ENCODE measurements at regions not wholly inside any gene's neighbourhood (a gene's known extent, or its start where the extent isn't known, plus 50 kb on each side); places are given as distances from the start of the nearest gene placed in this dataset.

- TF ChIP-seq REST (IDR thresholded peaks at IDR 0.05; ENCODE audit: low read depth, low read length) = no peak
- TF ChIP-seq STAT1 (conservative IDR thresholded peaks at IDR 0.05) = no peak
- TF ChIP-seq, protein P1, sequence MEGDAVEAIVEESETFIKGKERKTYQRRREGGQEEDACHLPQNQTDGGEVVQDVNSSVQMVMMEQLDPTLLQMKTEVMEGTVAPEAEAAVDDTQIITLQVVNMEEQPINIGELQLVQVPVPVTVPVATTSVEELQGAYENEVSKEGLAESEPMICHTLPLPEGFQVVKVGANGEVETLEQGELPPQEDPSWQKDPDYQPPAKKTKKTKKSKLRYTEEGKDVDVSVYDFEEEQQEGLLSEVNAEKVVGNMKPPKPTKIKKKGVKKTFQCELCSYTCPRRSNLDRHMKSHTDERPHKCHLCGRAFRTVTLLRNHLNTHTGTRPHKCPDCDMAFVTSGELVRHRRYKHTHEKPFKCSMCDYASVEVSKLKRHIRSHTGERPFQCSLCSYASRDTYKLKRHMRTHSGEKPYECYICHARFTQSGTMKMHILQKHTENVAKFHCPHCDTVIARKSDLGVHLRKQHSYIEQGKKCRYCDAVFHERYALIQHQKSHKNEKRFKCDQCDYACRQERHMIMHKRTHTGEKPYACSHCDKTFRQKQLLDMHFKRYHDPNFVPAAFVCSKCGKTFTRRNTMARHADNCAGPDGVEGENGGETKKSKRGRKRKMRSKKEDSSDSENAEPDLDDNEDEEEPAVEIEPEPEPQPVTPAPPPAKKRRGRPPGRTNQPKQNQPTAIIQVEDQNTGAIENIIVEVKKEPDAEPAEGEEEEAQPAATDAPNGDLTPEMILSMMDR (IDR thresholded peaks at IDR 0.05 in 2 of 3, conservative IDR thresholded peaks at IDR 0.05 in 1 of 3; ENCODE audit: control insufficient read depth in 2 of 3, extremely low read depth in 1 of 3, insufficient read depth in 1 of 3, low read depth in 3 of 3, low read length in 3 of 3) = no peak
These were observed 115.8 kb downstream of the NXPE2 start (continued) for GRCh38 chr11:114794048-114794684.

DNA sequence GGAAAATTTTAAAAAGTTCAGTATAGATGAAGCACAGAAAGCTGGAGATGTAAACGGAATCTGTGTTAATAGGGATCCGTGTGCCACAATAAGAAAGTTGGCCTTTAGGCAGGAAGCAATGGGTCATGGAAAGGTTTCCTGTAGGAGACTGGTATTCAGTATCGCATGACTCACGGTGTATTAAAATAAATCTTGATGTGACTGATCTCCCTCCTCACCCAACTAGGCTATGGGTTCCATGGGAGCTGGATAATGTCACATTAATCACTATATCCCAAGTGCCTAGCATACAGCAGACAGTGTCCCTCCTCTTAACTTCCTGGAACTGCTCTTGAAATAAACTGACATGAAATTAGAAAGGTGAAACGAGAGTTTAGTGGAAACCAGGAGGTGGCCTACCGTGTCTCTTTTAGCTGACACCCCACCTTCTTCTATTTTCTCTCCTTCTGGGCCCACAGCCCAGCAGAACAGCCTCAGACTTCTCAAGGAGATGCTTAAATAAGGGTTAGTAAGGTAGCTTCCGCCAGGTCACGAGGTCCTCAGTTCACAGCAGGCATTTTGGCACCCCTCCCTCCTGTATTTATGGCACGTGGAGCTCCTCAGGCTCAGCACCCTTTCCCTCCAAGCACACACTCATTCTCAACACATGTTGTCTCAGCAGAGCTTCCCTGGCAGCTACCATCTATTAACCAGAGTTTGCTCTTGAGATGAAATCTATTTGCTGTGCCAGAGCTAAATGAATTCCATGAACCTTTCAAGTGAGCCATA is 118.8 kb downstream of the NXPE2 start:
- ChIA-PET POLR2A (no interaction called here), RAD21 (ENCODE audit: unreplicated experiment) (no interaction called here), CTCF (no interaction called here), SMC1A (ENCODE audit: uncharacterized antibody, unreplicated experiment) (interaction anchor here (0.5 kb wide), 1 partner anchor 31 kb away, joined by 3 read pairs; no protein-coding TSS in a partner anchor)
- Histone ChIP-seq H3K27me3 (replicated peaks in 1 of 2; ENCODE audit: control insufficient read depth in 2 of 2, insufficient read depth in 2 of 2, low read length in 1 of 2) (peaks cover 0 to 3% of the 10 kb centered on the region in 2 experiments; a peak in 2 of 4 replicates), H3K36me3 (ENCODE audit: control insufficient read depth in 2 of 2, insufficient read depth in 2 of 2, low read length in 1 of 2) (no peaks in the 10 kb centered on the region), H3K9ac (ENCODE audit: control insufficient read depth, insufficient read depth, low read length) (no peak overlapping the region), H3K4me3 (no peak overlapping the region), H4K20me1 (ENCODE audit: control insufficient read depth, insufficient read depth) (no peaks in the 10 kb centered on the region), H3K4me2 (ENCODE audit: control insufficient read depth, insufficient read depth) (no peak overlapping the region), H3K27ac (ENCODE audit: control insufficient read depth, insufficient read depth) (no peak overlapping the region), H3K4me1 (ENCODE audit: control insufficient read depth, insufficient read depth, low read length) (no peaks in the 10 kb centered on the region), H3K79me2 (ENCODE audit: control insufficient read depth, insufficient read depth, low read length) (no peaks in the 10 kb centered on the region), H3K9me3 (replicated peaks; ENCODE audit: control insufficient read depth, insufficient read depth, low read length) (no peaks in the 10 kb centered on the region), H2AFZ (ENCODE audit: control insufficient read depth, low read depth, low read length) (no peak overlapping the region)
- in situ Hi-C loops (cut with MboI) (no loop called here), intact Hi-C loops (cut with micrococcal nuclease; ENCODE audit: unreplicated experiment) (no loop called here)
- DNase-seq (ENCODE audit: low read depth, low spot score) (no peak), ATAC-seq (no peak), FAIRE-seq (no peak)
- no TSS peak for BruUV-seq (replicated peaks)
- under 1% methylated on average over 8 of the region's 9 CpGs for WGBS (ENCODE audit: insufficient coverage, insufficient replicate concordance, low lambda C conversion rate, missing lambda C conversion rate)
- TF ChIP-seq, protein P2, sequence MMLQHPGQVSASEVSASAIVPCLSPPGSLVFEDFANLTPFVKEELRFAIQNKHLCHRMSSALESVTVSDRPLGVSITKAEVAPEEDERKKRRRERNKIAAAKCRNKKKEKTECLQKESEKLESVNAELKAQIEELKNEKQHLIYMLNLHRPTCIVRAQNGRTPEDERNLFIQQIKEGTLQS (IDR thresholded peaks at IDR 0.05; ENCODE audit: borderline replicate concordance, extremely low read depth, low read depth, low read length) = no peak
- TF ChIP-seq, protein P3, sequence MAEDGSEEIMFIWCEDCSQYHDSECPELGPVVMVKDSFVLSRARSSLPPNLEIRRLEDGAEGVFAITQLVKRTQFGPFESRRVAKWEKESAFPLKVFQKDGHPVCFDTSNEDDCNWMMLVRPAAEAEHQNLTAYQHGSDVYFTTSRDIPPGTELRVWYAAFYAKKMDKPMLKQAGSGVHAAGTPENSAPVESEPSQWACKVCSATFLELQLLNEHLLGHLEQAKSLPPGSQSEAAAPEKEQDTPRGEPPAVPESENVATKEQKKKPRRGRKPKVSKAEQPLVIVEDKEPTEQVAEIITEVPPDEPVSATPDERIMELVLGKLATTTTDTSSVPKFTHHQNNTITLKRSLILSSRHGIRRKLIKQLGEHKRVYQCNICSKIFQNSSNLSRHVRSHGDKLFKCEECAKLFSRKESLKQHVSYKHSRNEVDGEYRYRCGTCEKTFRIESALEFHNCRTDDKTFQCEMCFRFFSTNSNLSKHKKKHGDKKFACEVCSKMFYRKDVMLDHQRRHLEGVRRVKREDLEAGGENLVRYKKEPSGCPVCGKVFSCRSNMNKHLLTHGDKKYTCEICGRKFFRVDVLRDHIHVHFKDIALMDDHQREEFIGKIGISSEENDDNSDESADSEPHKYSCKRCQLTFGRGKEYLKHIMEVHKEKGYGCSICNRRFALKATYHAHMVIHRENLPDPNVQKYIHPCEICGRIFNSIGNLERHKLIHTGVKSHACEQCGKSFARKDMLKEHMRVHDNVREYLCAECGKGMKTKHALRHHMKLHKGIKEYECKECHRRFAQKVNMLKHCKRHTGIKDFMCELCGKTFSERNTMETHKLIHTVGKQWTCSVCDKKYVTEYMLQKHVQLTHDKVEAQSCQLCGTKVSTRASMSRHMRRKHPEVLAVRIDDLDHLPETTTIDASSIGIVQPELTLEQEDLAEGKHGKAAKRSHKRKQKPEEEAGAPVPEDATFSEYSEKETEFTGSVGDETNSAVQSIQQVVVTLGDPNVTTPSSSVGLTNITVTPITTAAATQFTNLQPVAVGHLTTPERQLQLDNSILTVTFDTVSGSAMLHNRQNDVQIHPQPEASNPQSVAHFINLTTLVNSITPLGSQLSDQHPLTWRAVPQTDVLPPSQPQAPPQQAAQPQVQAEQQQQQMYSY (CRISPR knock-in tag; IDR thresholded peaks at IDR 0.05) = no peak

Measured in GM12878 (cell line).